Islet of Langerhans (tissue), 1 donor: ENCODE measurements at regions not wholly inside any gene's neighbourhood (a gene's known extent, or its start where the extent isn't known, plus 50 kb on each side); places are given as distances from the start of the nearest gene placed in this dataset.
A peak's percentile ranks its signal among the peaks of the same experiment; 100 is the strongest.
"Not testable (repeated sequence)": the region's sequence is repeated elsewhere in the genome, so short reads cannot be mapped to it uniquely, and the experiment has no call there.

Experiments
- FAIRE-seq: peaks from one replicate; lab custom pipeline; 2011; peaks lifted over from hg19 to GRCh38; lab: Jason Lieb, UNC

DNA sequence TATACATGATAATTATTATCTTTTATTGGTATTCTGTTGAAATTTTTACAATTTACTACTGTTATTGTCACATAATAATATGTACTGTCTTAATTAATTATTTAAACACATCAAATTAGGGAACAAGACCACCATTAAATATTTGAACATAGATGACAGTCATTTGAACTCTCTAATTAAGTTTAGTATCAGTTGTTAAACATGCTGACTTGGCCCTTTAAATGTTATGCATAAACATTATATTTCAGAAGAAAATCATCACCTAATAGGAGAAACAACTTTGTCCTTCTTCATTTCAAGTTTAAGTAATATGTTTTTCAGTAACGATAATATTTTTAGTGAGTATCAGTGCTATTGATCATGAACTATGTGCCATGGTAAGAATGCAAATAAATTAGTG, 623.5 kb upstream of the GNPDA2 start:
- peak; percentile 78 for FAIRE-seq

DNA sequence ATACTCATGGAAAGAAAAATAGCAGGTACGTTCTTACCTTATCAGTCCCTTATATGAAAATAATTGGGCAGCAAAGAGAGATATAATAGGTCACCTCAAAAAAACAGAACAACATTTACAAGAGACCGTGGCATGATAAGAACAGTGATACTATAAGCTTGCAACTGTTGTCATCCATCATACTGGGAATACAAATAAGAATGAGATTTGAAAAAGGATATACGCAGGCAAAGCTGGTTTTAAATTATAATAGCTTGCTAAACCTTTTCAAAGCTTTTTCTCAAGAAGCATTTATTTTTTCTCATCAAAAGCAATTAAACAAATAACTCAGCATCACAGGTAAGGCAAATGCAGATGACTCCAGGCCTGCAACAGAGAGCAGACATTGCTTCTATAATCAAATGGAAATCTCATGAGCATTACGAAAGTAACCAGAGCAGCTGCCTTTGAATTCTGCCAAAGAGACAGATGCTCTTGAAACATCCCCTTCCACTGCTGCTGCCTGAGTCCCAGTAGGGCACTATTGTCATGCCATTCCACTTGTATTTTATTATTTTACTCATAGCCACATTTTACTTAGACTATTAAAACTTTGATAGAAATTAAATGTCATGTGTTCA, 620.6 kb upstream of the GNPDA2 start:
- no peak for FAIRE-seq

DNA sequence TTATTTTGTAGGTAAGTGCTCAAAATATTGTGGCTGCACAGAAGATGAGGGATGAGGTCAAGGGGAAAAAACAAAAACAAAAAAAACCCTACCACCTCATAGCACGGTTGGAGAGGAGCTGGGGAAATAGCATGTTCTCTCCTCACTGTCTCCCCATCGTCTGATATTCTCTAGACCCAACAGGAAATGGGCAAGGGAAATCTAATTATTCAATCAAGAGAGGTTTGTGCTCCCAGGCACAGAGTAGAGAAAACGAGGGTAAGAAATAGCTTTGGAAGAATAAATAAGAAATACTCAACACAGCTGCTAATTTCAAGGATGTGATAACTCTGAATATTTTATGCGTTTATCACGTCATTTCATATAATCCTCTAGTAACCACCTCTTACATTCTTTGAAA, 619.2 kb upstream of the GNPDA2 start:
- no peak for FAIRE-seq

DNA sequence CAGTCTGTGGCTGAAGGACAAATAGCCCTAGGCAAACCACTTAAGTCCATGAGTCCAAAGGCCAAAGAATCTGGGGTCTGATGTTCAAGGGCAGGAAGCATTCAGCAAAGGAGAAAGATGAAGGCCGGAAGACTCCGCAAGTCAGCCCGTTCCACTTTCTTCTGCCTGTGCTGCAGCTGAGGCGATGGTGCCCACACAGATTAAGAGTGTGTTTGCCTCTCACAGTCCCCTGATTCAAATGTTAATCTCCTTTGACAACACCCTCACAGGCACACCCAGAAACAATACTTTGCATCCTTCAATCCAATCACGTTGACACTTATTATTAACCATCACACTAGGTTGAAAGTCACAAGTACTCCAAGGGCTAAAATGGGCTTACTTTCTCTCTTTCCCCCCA, 605.4 kb upstream of the GNPDA2 start:
- FAIRE-seq, result no peak

DNA sequence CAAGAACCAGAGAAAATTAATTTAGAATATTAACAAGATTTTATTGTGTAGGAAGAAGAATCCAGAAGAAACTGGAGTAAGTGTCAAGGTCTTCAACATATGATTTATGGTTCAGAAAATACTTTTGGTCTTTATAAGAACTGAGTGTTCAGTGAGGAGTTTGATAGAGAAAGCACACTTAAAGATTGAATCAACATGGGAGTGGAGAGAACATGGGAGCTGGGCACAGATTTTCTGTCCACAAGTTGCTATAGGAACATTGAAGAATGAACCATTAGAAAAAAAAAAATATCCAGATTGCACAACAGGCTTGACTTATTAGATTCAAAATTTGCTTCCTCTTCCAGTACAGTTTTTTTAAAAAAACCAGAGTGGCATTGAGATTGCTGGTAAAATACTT, 601.2 kb upstream of the GNPDA2 start:
- FAIRE-seq, result no peak

DNA sequence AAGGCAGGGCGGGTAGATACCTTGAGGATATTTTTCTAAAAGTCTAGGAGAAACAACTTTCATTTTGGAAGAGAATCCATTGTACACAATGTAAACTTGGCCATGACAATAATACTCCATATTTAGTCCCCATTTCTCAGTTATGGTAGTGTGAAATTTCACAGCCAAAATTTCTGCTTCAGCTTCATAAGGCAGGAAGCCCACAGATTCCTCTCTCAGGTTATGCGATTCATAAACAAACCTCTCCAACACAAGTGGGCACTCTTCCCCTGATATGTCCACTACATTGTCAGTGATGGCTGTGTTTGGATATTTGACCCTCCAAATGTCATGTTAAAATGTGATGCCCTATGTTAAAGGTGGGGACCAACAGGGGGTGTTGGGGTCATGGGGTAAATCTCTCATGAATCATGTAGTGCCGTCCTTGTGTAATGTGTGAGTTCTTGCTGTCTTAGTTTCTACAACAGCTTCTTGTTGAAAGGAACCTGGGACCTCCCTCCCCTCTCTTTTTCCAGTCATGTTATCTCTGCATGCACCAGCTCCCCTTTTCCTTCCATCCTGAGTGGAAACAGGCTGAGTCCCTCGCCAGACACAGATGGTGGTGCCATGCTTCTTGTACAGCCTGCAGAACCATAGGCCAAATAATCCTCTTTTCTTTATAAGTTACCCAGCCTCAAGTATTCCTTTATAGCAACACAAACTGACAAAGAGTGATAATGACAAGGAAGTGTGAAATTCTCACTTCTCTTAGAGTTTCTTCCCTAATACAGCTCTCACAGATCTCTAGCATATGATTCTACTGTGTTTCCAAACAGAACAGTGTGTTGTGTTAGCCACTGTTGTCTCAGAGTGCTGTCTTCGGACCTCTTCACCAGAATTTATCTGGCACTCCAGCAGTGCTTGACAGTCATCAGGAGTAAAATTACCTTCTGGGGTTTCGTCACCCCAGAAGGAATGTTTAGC, 598.4 kb upstream of the GNPDA2 start:
- no peak for FAIRE-seq

DNA sequence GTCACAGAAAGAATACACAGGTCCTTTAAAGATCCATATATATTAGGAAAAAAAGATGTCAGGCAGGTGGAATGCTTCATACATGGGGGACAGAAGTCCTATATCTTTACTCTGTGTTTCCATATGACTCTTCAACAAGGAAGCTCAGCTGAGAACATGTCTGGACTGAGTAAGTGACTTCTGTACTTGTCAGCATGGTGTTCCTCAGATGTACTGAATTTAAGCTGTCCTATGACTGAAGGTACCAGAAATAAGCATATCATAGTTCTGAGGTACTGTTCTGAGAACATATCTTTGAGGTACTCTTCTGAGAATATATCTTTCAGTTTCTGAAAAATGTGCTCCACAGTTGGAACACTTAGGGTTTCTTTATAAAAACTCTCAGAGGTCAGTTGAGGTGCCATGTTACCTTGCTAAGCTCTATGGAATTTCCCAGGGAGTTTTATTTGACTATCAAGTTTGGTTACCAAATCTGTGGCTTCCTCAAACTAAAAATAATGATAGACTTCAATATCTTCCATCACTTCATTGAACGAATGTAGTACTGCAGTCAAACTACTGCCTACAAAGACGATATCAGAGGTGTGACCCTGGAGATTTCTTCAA, 597.2 kb upstream of the GNPDA2 start:
- no peak for FAIRE-seq

DNA sequence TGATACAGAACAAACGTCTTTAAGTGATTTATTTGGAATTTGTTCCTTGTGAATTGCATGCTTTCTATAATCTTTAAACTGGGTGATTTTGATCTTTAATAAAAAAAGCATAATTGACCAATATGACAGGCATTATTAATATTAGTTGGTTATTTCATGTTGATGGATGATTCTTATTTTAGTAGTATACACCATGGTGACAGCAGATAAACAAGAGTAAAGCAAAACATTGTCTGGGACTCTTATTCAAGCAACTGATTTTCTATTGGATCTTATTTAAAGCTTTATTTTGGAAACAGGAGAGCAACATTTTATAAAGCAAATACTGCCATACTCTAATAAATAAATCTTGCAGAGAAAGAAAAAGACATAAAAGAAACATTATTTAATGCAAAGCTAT, 591.4 kb upstream of the GNPDA2 start:
- FAIRE-seq, result no peak

DNA sequence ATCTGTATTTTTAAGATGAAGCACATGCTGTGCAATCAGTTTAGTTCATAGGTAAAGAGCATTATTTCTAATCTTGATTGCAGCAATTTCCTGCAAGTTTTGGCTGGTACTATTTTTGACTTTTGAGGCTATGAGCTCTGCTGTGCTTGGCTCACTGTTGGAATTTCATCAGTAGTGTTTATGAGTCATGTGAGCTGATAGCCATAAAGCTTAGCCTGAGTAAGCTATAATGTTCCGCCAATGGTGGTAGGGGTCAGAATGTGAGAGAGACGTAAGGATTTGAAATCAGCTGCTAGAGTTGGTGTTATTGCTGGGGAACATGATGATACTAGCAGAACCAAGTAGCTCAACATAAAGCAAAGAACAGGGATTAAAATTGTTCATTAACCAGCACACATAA, 590.9 kb upstream of the GNPDA2 start:
- FAIRE-seq, result no peak

DNA sequence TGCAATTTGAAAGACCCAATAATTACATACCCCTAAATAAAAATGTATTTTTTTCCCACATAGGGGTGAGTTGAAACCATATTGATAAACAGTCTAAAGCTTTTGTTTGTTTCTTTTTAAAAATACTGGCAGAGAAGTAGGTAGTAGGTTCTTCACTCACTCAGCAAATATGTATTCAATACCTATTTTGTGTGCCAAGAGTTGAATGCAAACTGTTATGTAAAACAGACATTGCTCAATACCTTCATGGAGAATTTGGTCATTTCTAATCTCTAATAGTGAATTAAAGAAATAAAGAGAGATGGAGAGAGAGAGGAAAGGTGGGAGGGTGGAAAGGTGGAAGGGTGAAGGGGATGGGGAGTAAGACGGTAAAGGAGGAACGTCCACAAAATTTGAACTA, 589.9 kb upstream of the GNPDA2 start:
- no peak for FAIRE-seq

DNA sequence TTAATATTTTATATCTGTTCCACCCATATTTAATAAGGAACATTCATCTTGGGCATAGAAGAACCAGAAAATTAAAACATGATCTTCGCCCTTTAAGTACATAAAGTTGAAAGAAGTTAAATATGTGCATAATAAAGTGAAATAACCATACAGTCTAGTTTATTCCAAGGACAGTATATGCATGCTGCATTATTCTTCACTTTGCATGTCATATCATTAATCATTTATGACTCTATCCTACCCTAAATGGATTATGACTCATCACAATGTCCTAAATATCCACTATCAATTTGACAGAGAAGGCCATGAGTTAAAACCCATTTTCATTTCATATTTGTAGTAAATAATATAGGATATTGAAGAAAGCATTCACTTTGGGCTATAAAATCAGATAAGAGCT, 576.5 kb upstream of the GNPDA2 start:
- FAIRE-seq, result no peak

DNA sequence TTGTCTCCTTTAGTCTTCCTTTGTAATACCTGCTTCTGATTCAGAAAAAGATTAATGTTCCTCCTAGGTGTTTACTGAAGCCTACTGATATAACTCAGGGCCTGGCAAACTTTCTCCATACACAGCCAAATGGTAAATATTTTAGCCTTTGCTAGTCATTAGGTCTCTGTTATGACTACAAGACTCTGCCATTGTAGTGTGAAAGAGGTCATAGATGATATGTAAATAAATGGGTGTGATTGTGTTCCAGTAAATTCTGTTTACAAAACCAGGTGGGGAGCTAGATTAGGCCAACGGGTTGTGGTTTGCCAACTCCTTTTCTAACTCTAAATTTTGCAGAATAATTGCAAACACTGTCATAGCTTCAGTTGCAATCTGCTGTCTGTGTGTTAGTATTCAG, 568.1 kb upstream of the GNPDA2 start:
- FAIRE-seq, result no peak

DNA sequence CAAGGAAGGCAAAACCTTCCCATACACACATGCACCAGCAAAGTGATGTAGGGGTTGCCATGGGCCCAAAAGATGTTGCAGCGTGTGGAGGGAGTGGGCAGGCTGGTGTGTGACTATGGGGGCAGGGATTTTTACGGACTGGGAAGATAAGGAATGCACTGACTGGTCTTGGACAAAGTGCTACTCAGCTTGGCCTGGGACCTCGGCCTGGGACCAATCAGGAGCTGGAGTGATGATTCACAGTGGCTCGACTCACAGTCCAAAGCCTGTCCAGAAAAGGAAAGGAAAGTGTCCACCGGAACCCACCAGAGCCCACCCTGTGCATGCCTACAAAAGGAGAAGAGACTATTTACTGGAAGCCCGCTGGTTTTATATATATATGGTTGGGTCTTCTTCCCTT, 567.0 kb upstream of the GNPDA2 start:
- no peak for FAIRE-seq

DNA sequence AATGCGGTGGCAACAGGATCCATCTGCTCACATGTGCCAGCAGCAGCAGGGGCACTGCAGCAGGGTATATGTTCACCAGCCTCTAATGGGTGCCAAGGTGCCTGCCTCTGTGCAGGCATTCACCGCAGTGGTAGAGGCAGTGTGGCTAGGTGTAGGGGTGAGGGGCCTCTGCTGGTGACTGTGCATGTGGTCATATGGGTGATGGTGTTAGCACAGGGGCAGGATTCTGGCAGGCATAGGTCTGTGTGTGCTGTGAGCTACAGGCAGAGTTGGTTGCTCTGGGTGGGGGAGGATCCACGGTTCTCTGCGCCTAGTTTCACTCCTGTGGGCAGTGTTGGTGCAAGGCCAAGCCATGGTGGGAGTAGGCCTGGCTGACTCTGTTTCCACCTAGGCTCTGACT, 566.5 kb upstream of the GNPDA2 start:
- no peak for FAIRE-seq

DNA sequence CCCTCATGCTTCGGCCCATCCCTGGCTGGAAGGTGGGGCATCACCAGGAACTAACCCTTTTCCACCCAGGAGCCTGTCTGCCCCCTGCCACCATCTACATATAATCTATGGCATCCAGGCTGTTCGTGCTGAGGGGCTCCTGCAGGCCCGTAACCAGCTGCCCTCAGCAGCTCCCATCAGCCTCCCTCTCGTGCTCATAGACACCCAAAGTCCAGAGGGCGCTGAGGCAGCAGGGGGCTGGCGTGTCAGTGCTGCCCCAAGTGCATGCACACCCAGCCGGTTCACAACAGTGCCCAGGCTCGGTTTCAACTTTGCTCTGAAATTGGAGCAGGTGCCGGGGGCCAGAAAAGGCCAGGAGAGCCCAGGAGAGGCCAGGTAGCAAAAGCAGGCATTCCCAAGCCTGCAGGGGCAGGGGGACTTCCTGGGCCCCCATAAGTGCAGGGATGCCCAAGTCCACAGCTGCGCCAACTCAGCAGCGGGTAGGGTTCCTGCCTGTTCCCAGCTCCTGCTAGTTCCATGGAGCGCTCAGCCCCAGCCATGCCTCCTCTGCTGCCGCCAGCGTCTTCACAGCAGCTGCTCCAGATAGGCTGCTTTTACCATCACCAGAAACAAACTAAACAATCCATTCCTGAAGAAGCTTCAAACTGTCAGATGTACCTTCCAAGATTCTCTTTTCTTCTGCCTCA, 558.2 kb upstream of the GNPDA2 start:
- FAIRE-seq, result no peak

DNA sequence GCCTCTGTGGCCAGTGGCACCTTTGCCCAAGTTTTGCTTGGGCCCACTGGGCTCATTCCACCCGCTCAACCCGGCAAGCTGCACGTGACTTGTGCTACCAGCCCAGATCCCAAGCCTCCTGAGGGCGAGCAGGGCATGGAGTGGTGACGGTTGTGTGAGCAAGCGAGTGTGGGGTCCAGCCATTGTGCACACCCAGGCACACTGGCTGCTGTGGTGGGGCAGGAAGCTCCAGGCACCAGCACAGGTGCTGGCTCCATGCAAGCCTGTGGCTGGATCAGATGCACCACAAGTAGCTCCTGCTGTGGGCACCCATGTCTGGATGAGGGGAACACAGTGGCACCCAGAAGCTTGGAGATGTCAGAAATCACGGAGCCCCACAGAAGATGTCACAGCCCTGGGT, 557.0 kb upstream of the GNPDA2 start:
- no peak for FAIRE-seq

DNA sequence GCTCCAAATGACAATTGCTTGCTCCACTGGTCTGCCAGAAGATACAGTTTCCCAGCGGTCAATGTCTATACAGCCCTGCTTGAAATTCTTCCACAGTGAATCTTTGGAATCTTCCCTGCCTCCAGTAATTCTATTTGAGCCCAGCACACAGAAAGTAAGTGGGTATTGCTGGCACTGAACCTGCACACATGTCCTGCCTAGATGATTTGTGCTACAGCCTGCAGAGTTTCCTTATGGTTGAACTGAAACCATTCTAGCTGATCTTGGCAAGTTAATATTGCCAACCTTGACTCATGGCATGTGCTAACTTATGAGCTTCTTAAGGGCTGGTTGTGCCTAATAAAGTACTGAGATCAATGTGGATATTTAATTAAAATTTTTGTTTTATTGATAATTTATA, 553.8 kb upstream of the GNPDA2 start:
- FAIRE-seq, result no peak

DNA sequence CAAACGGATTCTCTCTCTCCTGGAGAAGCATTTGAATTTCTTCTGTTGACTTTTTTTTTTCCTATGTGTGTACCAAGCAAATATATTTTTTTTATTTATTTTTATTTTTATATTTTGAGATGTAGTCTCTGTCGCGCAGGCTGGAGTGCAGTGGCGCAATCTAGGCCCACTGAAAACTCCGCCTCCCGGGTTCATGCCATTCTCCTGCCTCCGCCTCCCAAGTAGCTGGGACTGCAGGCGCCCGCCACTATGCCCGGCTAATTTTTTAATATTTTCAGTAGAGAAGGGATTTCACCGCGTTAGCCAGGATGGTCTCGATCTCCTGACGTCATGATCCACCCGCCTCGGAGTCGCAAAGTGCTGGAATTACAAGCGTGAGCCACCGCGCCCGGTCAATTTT, 549.5 kb upstream of the GNPDA2 start:
- no peak for FAIRE-seq

DNA sequence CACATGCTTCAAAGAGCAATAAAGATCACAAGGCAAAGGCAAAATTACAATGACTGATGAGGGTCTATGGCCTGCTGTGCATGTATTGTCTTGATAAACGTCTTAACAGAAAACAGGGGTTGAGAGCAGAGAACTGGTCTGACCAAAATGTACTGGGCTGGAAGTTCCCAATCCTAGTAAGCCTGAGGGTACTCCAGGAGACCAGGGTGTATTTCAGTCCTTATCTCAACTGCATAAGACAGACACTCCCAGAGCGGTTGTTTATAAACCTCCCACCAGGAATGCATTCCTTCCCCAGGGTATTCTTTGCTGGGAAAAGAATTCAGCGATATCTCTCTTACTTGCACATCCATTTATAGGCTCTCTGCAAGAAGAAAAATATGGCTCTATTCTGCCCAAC, 521.8 kb upstream of the GNPDA2 start:
- FAIRE-seq, result not testable (repeated sequence)

DNA sequence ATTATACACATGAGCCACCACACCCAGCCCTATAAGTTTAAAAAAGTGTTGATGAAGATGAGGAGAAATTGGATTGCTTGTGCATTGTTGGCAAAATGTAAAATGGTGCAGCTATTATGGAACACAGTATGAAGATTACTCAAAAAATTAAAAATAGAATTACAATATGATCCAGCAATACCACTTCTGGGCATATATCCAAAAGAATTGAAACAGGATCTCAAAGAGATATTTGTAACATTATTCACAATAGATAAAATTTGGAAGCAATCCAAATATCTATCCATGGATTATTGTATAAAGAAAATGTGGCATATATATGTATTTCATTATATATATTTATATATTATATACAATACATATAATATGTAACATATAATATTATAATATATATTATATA, 515.6 kb upstream of the GNPDA2 start:
- no peak for FAIRE-seq

DNA sequence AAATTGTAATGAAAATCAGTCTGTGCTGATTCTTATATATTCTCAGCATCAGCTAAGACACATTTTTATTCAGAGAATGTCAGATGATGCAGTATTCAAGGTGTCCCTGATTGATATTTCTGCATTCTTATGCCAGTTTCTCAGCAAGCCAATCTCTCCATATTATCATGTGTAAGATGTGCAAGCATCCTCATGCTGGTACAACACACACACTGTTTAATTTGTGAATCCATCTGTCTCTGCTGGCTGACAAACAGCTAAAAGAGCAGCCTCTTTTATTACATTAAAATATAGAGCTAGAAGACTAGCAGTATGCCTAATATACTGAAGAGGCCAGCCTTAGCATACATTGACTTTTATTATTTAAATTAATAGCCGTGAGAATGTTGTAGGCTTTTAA, 502.9 kb upstream of the GNPDA2 start:
- no peak for FAIRE-seq

DNA sequence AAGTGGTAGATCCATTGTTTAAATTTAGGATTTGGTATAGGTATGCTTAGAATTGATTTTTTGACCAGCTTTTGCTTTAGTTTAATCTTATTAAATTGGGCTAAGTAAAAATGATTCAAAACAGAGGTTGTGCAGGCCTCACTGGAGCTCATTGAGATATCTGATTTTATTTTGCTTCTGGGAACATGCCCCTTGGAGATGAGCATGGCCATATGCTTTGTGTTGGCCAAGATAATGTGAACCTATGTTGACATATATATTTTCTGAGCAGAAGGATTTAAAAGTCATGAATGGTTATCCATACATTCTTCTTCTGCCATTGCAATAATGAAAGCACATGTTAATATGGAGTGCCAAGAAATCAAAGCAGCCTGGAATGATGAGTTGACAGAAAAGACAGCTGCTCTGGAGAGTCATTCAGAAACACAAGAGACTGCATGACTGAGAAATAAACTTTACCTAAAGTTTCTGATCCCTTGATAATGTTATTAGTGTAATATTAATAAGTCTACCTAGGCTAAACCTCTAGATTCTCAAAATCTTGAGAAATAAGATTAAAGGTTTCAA, 489.7 kb upstream of the GNPDA2 start:
- FAIRE-seq, result no peak

DNA sequence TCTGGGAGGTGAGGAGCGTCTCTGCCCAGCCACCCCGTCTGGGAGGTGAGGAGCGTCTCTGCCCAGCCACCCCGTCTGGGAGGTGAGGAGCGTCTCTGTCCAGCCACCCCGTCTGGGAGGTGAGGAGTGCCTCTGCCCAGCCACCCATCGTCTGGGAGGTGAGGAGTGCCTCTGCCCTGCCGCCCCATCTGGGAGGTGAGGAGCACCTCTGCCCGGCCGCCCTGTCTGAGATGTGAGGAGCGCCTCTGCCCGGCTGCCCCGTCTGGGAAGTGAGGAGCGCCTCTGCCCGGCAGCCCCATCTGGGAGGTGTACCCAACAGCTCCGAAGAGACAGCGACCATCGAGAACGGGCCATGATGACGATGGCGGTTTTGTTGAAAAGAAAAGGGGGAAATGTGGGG, 482.1 kb upstream of the GNPDA2 start:
- FAIRE-seq, result not testable (repeated sequence)
